ENCODE measurements at regions not wholly inside any gene's neighbourhood (a gene's known extent, or its start where the extent isn't known, plus 50 kb on each side); places are given as distances from the start of the nearest gene placed in this dataset.
A peak's percentile ranks its signal among the peaks of the same experiment; 100 is the strongest.
"Not testable (repeated sequence)": the region's sequence is repeated elsewhere in the genome, so short reads cannot be mapped to it uniquely, and the experiment has no call there.

DNA sequence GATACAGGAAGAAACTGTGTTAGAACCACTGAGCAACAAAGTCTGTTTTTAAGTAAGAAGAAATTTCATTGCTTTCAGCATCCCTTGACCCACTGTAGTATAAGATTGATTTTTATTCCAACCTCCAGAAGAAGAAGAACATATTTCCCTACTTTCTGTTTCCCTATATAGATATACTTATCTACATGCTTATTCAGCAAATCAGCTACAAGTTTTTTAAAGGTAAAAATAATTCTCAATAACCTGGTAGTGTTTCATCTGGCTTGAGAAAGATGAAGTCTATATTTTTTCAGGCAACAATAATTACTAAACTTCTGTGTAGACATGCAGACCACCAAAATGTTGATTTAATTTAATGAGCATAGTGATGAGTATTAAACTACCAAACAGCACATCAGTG is 201.0 kb downstream of the OSTF1 start:
- DNase-seq = no peak

DNA sequence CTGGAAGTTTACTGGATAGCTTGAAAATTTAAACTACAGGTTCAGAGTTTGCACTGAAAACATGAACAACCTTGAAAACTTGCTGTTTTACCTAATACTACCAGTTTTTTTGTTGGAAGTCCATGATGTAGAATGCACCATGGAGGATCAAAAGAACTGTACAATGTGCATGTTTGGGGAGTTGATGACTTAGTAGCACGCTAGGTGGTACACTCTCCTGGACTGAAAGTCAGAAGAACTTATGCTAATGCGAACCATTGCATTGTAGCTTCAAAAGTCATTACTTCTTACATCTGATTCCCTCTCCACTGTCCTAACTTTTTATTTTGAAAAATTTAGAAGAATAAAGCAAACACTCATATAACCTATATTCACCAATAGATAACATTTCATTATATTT is 211.0 kb downstream of the OSTF1 start:
- no peak for DNase-seq

DNA sequence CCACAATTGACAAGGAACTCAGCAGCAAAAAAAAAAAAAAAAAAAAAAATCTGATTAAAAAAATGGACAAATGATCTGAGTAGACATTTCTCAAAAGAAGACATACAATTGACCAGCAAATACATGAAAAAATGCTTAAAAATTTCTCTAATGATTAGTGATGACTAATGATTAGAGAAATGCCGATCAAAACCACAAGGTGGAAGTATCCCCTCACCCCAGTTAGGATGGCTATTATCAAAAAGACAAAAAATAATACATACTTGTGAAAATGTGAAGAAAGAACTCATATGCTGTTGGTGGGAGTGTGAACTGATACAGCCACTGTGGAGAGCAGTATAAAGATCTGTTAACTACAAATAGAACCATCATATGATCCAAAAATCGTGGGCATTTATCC is 245.3 kb downstream of the OSTF1 start:
- DNase-seq = peak; percentile 1

DNA sequence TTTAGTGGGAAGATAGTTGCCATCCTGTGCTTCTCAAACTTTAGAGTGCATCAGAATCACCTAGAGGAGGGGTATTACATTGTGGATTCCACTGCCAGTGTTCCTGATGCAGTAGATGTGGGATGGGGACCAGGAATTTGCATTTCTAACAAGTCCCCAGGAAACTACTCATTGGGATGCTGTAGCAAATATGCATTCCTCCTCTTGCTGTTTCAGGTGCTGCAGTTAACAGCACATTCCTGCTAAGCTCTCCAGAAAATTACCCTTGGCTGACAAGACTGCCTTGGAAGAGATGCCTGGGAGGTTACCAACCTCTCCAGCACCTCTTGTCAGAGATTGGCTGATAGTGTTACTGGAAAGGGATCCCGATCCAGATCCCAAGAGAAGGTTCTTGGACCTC is 270.5 kb downstream of the OSTF1 start:
- no peak for DNase-seq

DNA sequence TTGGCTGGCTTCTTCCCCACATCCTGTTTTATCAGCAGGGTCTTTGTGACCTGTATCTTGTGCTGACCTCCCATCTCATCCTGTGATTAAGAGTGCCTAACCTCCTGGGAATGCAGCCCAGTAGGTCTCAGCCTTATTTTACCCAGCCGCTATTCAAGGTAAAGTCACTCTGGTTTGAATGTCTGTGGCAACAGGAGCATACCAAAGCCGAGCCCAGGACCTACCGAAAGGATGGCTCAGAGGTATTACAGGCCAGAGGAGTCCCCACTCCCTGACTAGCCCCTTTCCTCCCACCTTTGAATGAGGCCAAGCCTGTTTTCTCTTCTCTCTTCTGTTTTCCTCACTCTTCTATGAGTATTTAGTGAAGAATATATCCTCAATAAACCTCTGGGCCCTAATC is 271.3 kb downstream of the OSTF1 start:
- DNase-seq = no peak

DNA sequence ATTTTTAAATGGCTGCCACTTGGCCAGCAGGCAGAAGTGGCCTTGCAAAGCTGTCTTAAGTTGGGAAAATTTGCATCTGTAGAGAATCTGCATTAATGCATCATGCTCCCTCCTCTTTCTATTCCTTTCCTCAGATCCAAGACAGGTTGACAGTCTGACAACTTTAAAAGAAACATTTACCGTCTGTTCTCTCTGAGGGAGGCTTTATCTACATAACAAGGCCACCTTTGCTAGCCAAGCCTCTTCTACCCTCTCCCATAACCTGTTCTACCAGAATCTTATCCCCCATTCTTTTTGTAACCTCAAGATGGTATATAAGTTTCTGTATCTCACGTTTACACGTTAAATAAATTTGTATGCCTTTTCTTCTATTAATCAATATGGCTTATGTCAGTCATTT is 271.9 kb downstream of the OSTF1 start:
- DNase-seq = no peak

DNA sequence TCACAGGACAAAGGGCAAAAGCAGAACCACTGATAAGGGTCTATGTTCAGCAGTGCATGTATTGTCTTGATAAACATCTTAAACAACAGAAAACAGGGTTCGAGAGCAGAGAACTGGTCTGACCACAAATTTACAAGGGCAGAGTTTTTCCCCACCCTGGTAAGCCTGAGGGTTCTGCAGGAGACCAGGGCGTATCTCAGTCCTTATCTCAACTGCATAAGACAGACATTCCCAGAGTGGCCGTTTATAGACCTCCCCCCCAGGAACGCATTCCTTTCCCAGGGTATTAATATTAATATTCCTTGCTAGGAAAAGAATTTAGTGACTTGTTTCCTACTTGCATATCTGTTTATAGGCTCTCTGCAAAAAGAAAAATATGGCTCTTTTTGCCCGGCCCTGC is 274.1 kb downstream of the OSTF1 start:
- not testable (repeated sequence) for DNase-seq

DNA sequence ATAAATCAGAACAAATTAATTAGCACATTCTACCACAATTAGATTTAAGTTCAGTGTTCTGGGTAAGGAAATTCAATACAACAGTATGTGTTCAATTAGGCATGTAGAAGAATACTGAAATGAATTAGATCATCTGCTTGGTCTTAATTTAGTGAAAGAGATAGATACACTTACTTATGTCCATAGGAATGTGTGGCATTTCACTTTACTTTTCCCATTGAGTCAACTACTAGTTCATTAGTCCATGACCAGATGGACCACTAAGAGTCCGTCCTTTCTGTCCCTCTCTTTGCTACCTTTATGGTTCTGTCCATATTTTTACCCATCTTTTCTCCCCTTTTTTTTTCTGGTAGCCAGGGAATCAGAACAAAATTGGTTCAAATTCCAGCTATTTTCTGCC is 276.9 kb downstream of the OSTF1 start:
- DNase-seq = no peak

DNA sequence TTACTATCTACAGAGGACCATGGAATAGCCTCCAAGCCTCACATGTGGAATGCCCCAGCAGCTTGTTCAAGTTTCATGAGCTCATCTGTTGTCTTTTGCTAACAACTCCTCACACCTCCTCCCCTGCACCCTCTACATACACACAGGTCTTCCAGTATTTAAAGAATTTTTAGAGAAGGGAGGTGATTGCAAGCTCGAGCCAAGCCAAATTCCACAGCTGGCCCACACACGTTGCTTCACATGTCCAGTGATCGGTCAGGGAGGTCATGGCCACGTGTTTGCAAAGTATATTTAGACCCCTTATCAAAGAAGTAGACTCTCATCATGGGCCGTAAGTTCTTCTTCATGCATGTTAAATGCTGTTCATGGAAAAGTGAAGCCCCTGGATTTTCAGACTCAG is 281.7 kb downstream of the OSTF1 start:
- no peak for DNase-seq

DNA sequence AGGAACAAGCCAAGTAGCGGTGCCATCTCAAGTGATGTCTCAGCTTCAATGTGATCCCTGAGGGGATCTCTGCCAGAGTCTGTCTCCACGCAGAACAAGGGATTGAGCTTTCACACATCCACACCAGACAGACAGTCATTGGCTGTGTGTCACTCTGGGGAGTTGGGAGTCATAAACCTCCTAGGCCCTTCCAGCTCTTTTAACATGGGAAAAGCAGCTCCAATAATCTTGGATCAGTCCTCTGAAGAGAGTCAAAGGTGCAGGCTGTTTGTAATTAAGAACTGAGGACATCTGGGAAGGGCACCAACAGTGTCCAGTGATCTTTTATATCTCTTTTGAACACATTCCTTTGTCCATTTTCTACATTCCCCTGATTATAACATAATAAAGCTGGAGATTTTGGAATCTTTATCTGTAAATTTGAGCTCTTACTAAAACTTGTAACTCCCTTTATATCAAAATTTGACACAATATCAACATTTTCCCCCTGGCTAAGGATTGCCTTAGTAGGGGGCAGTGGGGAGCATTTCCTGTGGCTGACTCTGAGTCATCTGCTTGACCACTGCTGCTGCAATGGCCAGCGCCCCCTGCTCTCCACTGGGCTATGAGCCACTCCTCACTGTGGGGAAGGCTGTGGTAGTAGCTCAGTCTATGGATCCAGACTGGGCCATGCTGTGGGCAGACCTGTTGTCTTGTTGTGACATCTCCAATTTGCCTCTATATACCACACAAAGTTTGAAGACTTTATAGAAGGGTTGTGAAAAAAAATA is 284.4 kb downstream of the OSTF1 start:
- no peak for DNase-seq

DNA sequence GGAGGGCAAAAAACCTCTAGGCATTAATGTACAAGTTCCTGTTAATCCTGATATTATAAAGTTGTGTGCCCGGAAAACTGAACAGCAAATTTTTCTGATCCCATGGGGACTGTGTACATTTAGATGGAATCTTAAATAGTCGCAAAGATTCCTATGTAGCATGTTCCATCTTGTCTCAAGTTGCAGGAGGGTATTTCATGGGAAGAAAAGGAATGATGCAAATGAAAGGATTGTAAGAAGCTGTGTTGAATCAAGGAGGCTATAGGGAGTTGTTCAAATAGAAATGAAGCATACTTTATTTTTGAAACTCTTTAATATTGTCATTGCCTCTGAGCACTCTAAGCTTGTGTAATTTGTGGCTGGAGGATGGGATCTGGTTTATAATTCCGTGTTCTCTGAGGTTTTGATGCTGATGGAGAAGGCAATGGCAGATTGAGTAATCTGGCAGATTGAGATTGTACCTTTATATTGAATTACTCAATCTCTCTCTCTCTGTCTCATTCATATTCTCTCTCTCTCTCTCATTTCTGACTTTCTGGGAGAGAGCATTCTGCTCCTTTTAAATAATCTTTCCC is 288.5 kb downstream of the OSTF1 start:
- no peak for DNase-seq

DNA sequence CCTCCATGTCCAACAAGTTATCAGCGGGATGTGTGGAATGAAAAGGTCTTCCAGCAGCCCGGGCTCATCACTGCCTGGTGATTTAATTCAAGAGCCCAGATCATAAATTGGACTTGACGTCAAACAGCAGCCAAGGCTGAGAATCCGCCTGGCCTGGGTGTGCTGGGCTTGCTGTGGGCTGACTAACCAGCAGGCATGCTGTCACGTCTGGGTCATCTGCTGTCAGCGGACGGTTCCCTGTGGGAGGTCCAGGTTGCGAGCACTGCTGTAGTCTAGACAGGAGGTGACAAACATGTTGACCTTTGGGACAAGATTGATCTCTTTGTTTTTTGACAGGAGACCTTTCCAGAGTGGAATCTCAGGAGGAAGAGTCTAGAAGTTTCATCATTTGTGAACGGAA is 289.7 kb downstream of the OSTF1 start:
- DNase-seq = no peak

DNA sequence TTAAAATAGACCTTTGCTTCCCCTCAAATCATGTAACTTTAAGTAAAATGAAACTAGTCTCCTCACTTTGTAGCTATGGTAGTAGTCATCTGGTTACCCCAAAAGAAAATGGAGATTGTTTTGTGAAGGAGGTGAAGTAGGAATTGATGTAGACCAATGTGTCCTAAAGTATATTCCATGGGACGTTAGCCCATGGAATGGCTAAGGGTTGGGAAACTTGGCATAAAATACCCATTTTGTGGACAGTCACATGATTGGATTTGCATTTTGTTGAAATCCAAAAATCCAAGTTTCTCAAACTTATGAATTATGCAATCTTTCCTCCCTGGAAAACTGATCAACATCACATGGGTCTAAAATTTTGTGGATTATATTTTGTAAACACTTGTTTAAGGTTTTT is 290.6 kb downstream of the OSTF1 start:
- no peak for DNase-seq

DNA sequence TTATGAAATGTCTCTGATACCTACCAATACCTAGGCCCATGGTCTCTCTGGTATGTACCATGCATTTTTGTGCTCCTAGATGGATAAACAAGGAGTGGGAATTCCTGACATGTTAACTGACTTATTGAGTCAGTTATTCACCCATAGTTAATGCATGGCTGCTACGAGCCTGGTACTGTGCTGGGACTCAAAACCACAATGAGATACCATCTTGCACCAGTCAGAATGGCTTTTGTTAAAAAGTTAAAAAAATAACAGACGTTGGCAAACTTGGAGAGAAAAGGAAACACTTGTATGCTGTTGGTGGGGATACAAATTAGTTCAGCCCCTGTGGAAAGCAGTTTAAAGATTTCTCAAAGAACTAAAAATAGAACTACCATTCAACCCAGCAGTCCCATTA is 293.8 kb downstream of the OSTF1 start:
- no peak for DNase-seq

DNA sequence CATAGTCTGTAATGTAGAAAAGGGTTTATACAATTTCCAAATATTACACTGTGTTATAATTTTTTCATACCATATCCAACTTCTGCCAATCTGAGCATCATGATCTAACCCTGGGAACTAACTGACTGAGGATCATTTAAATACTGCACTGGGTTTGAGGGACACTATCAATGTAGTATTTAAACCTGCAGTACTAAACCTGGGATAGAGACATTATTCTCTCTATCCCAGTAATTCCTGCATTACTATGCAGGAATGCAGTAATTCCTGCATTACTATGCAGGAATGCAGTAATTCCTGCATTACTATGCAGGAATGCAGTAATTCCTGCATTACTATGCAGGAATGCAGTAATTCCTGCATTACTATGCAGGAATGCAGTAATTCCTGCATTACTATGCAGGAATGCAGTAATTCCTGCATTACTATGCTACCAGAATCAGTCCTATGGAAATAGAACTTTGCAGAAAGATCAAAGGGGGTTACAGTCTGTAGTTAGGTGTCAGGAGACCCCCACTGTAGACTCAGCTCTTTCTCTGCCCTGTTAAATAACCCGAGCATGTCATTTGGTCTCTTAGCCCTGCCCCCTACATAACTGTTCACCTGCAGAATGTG is 295.2 kb downstream of the OSTF1 start:
- DNase-seq = not testable (repeated sequence)

DNA sequence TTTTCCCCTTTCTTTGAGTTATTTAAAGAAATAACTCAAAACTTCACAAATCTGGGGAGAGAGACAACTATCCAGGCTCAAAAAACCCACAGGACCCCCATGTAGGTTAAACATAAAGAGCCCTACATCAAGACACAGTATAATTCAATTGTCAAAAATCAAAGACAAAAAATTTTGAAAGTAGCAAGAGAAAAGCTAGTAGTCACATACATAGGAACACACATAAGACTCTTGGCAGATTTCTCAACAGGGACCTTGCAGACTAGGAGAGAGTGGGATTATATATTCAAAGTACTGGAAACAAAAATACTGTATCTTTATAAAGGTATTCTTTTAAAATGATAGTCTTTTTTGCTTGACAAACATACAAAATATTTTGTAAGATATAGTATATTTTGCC is 296.9 kb downstream of the OSTF1 start:
- no peak for DNase-seq

DNA sequence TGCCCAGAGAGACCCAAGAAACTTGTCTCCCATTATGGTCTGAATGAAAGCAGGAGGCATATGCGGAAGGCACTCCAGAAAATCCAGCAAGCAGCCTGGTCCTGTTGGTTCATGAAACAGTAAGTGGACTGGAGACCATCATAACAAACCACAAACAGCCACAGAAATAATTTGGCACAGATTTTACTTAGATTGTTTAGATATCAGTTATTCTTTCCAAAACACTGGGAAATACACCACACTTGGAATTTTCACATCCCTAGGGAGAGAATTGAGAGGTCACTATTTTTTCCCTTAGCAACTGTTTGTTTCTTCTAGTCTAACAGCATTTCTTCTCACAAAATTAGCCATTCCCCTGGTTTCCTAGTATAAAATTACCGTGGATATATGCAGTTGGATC is 300.8 kb downstream of the OSTF1 start:
- DNase-seq = no peak

DNA sequence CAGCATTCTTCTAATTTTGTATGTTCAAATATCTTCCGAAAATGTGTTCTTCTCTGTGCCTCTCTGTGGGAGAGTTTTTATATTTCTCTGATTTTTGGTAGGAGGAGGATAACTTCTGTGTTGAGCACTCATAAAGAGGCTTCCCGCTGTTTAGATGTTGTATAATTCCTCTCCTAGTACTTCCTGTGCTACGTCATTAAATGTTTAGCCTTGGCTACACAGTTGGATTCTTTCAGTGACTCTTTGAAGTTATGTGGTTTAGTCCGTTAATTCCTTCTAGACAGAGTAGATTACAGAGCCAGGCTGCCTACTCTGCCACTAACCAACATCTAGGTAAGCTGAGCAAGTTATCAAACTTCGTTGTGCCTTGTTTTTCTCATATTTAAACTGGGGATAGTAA is 302.6 kb downstream of the OSTF1 start:
- DNase-seq = no peak

DNA sequence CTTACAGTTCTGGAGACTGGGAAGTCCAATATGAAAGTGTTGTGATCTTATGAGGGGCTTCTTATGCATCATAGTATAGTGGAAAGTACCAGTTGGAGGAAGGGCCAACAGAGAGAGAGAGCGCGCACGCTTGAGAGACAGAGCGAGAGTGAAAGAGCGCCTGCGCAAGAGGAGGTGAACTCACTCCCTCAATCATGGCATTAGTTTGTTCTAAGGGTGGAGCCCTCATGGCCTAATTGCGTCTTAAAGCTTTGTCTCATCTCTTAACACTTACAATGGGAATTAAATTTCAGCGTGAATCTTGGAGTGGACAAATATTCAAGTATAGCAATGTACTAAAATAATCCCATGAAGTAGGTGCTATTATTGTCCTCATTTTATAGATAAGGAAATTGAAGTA is 303.2 kb downstream of the OSTF1 start:
- no peak for DNase-seq

DNA sequence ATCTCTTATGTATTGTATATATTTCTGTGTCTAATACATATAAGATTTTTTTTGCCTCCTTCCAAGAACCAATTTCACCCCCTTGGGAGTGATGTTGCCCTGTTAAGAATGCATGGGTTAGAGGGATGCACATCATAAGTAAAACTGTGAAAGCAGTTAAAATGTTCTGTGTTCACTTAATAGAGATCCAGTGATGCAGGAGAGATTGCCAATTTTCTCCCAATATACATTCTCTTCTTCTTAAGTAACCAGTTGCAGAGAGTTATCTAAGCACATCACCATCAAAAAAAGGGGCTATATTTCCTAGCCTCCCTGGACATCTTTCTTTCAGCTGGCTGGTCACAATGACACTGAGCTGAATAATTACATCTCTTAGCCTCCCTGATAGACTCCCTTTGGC is 307.0 kb downstream of the OSTF1 start:
- DNase-seq = no peak

DNA sequence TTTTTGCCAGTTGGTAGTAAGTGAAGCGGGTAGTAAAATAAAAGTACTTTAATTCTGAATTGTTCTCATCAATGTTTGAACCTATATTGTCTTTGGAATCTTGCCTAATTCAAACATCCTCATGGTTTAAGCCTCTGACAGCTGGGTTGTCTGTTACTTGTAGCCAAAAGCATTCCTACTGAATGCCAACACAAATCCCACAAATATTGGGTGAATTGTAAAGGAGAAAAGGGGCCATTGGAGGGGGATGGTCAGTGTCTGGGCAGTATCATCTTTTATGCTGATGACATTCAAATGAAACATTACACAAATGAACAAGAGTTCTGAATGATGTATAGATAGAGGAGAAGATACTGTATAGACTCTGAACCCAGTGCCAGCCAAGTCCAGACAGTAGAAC is 309.5 kb downstream of the OSTF1 start:
- DNase-seq = no peak

DNA sequence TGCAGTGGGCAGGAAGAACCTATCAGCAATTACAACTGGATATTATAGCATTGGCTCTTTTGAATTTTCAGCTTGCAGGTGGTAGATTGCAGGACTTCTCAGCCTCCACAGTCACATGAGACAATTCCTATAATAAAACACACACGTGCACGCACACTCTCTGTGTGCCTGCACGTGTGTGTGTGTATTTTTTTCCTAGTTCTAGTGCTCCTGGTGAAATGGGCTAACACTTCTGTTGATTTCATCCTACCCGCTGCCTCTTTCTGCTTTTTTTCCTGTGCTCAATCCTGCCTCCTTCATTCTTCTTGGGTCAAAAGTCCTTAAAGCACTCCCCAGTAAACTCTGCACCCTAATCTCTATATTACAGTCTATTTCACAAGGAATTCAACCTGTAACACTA is 320.1 kb downstream of the OSTF1 start:
- DNase-seq = no peak

DNA sequence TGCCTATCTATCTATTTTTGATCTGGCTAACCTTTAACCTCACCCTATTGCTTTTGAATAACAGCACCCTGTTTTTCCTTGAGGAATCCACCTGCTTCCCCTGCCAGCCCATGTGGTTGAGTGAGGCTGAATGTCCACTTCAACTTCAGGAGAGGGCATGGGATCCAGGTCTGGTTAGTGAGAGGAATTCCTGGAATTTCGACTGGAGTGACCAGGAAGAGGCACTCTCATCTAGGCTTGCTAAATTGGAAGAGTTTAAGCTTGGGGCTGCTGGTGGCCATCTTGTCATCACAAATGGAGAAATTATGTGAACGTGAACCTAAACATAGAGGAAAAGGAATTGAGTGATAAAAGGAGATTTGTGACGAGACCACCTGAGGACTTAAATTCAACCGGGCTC is 322.1 kb downstream of the OSTF1 start:
- no peak for DNase-seq

DNA sequence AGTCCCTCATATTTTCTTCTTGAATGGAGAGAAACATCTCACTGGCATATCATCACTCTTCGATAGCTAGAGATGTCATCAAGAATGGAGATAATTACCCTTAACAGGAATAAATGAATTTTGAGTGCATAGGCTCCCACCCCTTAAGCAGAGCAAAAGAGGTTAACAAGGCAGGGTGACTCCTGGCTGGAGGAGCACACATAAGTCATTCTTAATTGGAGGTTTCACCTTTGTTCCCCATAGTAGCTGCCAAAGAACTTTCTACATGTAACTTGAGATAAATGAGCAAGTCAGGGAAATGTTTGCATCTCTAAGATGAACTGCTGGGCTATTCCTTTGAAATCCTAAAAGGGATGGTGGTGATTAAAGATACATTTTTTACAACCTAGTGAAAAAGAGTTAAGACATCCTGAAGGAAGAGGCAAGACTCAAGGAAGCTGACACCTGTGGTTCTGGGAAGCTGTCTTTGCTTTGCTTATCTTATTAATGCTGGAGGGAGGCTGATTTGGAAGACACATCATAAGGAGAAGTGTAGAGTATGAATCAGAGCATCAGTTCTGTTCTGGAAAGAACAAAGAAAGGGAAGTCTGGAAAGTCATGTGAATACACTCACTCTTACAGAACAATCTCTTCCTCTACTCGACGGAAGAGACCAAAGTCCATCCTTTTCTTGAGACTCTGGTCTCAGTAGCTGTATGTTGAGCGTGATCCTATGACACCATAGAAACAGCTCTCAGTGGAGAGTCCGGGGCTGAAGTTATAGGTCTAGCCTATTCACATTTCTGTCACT is 326.3 kb downstream of the OSTF1 start:
- no peak for DNase-seq

Data from hematopoietic multipotent progenitor cell treated with erythropoietin and hydrocortisone succinate and interleukin-3 and kit ligand, for 4 days (in vitro differentiated cells).